ENCODE measurements at regions not wholly inside any gene's neighbourhood (a gene's known extent, or its start where the extent isn't known, plus 50 kb on each side); places are given as distances from the start of the nearest gene placed in this dataset.

DNA sequence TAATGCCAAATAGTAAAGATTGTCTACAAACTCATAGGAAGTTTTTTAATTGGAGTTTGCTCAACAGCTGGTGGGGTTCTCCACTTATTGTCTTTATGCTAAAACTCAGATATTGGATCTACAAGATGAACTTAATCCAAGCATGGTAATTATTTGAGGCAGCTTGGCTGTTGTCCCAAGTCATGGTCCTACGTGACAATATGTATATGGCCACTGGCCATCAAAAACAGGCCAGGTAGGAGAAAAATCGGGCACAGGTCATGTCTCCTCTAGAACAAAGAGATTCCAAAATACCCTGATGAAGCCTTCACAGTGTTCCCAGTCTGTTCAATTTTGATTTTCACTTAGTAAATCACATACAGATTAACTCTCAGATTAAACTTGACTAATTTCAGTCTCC is 606.4 kb downstream of the TNS3 start:
- no peak for DNase-seq

DNA sequence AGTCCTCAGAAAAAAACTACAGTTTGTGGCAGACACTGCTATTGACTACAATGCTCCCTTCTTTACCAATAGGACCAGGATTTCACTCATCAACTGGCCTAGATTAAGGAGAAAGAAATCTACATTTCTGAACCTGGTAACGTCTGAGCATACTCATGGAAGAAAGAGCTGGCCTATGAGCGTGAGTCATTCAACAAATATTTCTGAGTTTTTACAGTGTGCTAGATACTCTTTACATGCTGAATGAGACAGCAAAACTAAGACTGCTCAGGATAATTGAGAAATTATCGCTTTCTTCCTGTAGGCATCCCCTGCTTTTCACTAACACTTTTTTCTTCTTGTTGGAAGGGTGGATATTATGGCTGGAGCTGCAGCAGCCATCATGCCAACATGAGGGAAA is 609.7 kb downstream of the TNS3 start:
- no peak for DNase-seq

DNA sequence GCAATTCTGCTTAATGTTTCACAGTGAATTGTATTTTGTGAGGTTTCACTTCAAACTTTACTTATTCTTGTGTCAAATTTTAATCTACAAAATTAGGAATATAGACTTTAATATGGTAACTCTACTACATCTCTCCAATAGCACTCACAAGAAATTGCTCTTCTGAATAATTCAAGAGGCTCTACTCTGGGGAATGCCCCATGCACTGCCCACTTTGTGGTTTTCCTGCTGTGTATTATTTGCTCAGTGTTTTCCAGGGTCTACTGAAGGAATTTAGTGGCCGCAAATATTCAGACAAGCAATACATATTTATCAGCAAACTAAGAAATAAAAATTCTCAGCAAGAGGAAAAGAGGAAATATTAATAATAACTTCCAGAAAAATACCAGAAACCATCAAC is 611.4 kb downstream of the TNS3 start:
- no peak for DNase-seq

DNA sequence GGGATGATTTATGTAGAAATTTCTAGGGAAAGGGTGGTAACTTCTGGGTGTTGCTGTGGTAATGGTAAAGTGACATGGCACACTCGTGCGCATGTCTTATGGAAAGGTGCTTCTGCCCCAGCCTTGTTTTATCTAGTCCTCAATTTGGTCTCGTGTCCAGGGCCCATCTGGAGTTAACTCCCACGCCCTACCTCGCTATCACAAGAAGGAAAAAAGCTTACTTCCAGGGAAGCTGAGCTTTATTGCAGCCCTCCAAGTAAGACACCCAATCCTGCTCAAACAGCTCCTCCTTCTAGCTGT is 611.8 kb downstream of the TNS3 start:
- DNase-seq: no peak

DNA sequence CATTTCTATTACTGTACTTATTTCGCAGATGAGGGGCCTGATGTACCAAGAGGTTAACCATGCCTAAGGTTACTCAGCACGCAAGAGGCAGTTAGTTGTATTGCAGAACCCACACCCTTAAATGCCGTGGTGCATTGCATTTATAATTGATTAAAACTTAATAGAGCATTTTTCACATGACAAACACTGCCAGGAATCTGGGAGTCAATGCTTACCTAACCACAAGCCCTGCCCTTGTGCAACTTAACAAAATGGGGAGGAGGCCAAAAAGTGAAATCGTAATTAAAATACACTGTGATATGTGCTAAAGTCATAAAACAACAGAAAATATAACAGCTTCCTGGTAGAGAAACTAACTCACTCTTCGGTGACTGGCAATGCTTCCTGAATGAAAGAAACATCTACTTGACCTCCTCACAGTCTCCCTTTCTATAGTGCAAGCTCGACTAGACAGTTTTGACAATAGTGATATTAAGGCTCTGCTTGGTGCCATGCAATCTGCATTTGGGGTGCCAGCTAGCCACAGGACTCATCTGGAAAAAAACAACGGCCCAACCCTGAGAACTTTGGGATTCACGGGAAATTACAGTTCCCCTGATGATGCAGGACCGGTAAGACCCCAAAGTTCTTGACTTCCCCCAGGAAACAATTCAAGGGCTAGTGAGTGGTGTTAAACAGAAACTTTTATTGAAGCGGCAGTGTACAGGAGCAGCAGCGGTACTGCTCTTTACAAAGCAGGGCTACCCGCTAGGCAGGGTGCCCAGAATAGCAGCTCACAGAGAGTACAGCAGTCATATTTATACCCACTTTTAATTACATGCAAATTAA is 612.4 kb downstream of the TNS3 start:
- DNase-seq: no peak

DNA sequence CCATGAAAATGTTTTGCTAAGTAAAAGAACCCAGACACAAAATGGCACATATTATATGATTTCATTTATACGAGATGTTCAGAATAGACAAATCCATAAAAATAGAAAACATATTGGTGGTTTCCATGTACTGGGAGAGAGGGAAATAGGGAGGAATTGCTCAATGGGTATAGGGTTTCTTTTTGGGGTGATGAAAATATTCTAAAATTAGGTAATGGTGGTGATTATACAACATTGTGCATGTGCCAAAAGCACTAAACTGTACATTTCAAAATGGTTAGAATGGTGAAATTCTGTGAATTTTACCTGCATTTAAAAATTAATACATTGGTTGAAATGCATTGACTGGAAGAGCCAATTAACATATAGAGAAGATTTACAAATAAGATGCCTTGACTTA is 613.9 kb downstream of the TNS3 start:
- no peak for DNase-seq

DNA sequence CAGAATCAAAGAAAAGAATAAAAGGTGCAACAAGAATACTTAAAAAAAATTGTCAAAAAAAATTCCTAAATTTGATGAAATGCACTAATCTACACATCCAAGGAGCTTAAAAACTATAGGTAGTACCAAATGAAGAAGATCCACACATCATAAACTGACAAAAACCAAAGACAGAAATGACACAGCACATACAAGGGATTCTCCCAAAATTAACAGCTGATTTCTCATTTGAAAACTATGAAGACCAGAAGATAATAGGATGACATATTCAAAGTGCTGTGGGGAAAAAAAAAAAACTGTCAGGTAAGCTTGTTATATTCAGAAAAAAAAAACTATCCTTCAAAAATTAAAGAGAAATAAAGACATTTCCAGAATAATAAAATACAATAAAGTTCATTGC is 618.2 kb downstream of the TNS3 start:
- no peak for DNase-seq

DNA sequence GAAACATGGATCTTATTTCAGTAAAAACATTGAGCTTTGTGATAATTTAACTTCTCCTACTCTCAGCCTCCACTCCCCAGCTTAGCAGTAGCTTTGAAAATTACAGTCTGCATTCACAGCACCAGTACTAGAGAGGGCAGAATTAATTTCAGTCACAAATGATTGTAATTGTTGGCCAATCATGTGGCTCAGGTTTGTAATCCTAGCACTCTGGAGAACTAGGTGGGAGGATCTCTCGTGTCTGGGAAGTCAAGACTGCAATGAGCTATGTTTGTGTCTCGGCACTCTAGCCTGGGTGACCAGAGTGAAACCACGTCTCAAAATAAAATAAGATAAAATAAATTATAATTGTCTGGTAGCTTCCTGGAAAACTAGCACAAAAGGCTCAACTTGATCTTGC is 620.9 kb downstream of the TNS3 start:
- DNase-seq: no peak

DNA sequence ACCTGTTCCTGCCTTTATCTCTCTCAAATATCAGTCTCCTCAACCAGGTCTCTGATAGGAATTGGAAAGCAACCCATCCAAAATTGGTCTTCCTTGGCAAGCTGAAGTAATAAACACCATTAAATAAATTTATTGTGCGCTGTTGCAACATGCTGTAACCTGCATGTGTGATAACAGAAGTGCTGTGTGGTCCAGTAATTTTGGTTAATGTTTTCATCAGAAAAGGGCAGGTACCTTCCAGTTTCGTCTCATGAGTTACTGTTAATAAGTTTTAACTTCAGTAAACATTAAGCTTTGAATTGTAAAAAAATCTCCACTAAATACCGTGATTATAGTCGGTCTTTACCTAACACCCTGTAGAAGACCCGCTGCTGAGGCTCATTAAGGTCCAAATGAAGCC is 624.7 kb downstream of the TNS3 start:
- DNase-seq: no peak

DNA sequence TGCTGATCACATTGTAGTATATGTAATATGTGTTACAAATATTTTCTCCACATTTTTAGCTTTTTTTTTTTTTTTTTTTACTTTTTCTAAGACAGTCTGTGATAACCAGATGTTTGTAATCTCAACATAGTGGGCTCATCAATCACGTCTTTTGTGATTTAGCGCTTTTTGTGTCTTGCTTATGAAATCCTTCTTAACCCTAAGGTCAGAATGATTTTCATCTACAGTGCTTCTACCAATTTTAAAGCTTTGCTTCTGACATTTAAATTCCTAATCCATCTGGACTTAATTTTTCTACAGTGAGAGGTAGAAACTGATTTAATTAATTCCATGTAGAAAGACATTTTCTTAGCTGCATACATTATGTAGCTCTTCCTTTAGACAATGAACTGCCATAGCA is 626.4 kb downstream of the TNS3 start:
- DNase-seq: no peak

DNA sequence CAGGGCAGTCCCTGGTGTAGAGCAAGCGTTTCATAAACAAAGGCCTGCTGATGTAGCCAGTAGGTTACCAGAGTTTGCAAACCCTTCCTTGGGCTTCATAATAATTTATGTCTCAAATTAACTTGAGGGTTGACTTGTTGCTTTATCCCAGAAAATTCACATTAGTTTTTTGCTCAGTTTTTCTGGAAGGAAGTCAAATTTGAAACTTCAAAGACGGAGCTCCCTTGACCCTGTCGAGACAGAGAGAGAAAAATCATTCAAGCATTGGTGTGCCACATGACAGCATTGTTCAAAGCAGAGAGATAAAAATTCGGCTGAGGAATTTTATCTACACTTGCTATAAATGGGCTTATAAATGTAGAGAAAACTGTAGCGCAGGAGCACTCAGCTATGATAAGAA is 627.7 kb downstream of the TNS3 start:
- no peak for DNase-seq

DNA sequence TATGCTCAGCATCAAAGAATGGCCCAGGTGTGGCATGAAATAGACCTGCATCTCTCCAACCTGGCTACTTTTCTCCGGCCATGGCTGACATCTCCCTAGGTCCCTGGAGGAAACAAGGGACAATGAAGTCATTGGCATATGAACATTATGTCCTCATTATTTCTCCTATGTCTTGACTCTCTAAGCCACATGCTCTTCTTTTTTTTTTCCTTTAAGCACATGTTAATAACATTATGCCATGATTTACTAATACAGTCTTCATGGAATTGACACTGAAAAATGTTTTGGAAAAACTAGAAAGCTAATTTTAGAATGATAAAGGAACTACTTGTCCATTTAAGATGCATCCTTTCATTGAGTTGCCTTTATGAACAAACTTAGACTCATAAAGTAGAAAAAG is 628.9 kb downstream of the TNS3 start:
- no peak for DNase-seq

DNA sequence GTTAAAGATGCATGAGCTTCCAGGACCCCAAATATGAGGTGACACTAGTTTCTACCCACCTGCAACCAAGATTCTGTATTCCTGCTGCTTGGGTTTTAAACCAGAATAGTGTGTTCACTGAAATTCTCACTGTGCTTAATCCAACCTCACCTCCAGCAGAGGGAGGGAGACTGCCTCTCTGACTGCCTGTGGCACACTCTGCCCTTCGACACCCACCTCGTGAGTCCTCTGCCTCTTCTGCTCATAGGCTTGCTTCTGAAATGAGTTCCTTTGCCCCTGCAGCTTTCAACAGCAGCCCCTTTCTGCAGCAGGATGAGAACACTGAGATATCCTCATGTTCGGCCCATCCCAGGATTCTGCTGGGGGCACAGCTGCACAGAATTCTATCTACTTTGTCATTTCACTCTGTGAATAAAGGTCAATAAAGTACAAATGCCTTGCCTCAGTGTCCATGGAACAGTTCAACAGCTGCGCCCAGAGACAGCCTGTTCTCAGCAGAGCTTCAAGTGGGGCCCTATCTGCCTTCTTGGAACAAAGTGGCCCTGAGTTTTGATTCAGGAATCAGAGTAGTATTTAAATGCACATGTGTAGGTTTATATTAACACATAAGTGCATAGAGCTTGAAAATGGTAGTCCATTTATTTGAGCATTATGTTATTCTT is 632.5 kb downstream of the TNS3 start:
- DNase-seq: no peak

DNA sequence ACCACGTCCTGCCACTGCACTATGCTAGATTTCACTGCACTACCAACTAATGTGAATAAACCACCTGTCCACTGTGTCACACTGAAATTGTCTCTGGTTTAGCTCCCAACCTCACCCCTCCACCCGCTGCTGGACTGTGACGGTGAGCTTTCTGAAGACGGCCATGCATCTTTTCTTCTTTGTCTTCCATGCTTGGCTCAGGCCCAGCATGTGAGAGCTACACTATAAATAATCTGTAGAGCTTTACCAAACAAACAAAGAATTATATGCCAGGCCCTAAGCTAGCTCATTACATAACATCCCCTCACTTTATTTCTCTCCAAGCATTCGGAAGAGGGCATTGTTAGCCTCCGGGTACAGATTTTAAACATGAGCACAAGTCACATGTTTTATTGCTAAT is 633.2 kb downstream of the TNS3 start:
- DNase-seq: no peak

DNA sequence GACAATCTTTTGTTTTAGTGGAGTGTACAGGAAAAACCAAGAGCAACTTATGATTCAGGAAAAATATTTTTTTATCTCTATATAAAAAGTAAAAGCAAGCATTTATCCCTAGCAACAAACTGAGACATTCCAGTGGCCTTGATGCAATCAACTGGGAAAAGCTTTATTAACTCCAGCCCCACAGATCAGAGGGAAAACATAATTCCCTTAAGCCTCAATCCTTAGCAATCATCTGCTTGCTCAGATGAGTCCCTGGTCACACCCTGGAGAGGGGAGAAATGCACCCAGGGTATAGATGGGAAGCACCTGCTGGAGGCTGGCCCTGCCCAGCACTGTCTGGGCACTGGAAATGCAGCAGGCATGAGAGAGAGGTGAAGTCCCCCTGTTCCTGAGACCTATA is 636.6 kb downstream of the TNS3 start:
- DNase-seq: no peak

DNA sequence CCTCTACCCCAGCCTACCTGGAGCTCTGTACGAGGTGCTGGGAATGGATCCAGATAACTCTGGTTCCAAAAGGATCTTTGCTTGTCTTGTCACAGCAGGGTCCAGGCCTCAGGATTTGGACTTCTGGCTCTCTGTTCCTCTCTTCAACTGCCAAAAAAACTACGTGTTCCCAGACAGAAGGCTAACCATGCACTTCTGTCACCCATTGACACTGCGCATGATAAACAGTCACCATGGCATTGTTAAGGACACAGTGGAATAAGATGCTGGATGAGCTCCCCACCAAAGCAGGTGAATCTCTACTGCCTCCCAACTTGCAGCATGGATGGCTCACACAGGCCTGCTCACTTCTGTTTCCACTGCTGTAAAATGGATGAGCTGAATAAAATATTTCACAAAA is 637.9 kb downstream of the TNS3 start:
- DNase-seq: no peak

DNA sequence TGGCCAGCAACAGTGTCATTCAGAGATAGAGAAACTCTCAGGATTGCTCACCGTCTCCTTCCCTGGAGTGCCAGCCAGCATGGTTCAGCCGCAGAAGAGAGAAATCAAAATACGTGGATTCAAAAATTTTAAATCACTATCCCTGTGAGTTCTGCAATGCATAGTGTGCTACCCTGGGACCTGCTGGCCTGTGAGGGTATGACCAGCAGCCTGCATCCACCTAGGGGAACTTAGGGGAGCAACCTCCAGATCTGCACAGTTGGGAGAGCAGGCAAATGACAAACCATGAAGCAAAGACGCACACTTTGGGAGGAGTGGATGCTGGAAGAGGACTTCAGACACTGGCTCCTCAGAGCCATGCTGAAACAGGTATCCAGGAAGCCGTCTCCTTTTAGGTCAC is 639.3 kb downstream of the TNS3 start:
- no peak for DNase-seq

DNA sequence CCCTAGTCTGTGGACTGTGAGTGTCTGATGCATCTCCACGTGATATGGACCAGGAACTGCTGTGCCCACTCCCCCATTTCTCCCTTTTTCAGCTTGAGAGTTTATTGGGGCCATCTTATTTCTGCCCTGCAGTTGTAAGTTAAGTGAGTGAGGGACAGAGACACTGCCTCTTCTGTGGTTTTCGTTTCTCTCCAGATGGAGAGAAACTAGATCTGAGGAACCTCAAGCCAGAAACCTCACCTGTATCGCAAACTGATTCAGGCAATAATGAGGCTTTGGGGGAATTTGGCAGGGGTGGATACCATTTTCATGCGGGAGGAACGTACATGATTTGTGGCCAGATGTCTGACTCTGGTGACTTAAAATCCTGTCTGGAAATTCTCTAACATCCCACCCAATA is 641.7 kb downstream of the TNS3 start:
- no peak for DNase-seq

DNA sequence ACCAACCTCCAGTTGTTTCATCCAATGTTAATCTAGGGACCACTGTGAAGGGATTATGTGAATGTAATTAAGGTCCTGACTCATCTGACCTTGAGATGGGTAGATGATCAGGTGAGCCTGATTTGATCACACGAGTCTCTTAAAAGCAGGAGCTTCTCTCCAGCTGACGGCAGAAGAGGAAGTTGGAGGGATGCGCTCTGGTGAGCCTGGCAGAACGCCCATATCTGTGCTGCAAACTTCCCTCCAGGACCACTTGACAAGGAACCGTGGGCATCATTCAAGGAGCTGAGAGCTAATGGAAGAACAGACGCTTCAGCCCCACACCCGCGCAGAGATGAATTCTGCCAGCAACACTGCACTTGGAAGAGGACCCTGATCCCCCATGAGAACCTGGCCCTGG is 642.4 kb downstream of the TNS3 start:
- no peak for DNase-seq

DNA sequence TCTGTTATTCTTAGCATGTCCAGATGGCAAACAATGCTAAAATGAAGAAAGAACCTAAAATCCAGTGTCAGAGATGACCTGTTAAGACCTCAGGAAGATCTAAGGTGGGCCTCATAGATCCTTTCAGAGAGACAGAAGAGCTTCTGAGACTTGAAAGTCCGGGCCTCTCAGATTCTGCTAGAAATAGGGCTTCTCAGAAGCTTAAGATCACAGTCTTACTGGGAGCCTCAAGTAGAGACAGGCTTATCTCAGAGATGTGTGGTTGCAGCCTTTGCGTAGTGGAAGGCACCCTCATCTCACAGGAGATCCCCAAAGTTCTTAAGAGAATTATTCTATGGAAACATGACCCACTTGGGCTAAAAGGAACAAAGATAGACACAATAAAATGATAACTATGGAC is 642.8 kb downstream of the TNS3 start:
- DNase-seq: no peak

DNA sequence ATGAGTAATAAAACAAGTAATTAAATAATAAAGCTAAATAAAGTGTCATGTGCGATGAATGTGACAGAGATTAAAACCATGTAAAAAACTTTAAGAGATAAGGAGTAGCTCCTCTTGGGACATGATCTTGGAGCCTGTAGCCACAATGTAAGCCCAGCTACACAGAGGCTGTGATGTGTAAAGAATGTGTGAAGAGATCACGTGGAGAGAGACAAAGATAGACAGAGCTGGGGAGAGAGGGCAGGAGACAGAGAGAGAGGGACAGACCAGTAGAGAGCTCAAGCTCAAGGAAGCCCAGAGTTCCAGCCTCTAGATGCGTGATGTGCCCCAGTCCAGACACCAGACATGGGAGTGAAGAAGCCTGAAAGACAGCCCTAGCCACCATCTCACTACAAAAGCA is 644.1 kb downstream of the TNS3 start:
- DNase-seq: no peak

DNA sequence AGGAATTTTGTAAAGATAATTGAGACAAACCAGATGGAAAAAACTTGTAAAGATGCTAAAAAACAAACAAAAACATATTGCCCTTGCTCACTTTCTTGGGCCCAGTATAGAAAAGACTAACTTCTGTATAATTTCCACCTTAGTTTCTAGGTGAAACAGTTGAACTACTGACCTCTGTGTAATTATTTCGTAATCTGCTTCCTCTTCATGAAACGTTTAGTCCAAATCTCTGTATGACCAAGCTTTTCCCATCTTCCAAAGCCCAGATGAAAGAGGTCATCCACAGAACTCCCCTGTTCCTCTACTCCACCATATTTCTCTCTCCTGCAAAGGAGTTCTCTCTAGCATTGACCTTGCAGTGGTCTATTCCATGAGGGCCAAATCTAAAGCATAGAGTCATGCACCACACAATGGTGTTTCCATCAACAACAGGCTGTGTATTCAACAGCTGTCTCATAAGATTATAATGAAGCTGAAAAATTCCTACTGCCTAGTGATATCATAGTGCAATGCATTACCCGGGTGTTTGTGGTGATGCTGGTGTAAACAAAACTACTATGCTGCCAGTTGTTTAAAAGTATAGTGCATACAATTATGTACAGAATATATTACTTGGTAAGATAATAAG is 647.6 kb downstream of the TNS3 start:
- no peak for DNase-seq

DNA sequence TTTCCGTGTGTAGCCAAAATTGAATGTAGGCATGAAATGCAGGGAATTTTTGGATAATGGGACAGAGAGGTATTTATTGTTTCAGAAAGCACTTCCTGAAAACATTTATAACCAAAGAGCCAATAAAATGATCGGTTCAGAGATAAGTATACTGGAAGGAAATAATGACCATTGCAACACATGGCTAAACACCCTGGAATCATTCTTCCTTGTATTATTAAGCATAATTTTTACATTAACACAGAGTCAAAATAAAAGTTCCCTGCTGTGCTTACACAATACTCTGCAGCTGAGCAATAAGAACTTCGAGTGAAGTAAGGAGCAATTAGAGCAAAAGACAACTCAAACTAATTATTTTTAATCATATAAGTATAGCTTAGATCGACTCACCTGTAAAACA is 648.3 kb downstream of the TNS3 start:
- DNase-seq: no peak

DNA sequence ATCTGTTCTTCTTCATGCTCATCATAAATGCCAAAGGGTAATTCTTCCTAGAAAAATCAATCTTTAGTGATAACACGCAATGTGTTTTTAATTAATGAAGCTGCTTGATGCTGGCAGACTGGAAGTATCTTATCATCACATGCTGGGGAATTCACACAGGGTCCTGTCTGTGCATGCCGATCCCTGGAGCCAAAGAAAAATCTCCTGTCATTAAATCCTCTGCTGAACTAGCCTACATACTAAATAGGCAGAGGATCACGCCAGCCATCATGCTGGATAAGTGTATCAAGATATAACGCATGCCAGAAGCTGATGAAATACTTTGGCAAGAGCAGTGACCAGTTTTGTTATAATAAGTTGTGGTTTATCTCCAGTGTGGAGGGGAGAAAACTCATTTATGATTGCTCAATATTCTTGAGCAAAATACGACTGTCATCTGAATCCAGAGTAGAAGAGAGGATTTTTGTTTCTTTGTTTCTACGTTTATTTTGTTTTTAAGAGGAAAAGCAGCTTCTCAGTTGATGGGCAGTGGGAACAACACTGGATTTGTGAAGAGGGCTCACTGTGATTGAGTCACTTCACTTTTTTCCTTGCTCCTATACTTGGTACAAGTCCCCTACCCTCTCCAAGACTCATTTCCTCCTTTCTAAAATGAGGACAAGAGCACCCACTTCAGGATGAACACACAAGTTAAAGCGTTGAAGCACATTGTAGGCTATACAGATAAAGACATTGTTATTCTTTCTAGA is 649.1 kb downstream of the TNS3 start:
- DNase-seq: no peak

Measured in 8988T (cell line).